HepG2 (cell line): ENCODE measurements at regions not wholly inside any gene's neighbourhood (a gene's known extent, or its start where the extent isn't known, plus 50 kb on each side); places are given as distances from the start of the nearest gene placed in this dataset.

Experiments
- POLR2AphosphoS5 ChIP-seq: IDR thresholded peaks from 2 replicates; pipeline ENCODE4 v1.6.1; 2012; ENCODE audit warnings: low read depth, low read length
- PRMT3 ChIP-seq: sonication (generic); formaldehyde crosslinking; IDR thresholded peaks from 2 replicates; pipeline ENCODE4 v1.8.1; 2022; ENCODE audit warnings: low read depth, mild to moderate bottlenecking, moderate library complexity, missing genetic modification reagents, borderline replicate concordance
- RFX5 ChIP-seq: IDR thresholded peaks from 2 replicates; pipeline ENCODE4 v1.6.1; 2011; ENCODE audit warnings: low read depth, low read length, improper control_type of control experiment
- SKIL ChIP-seq: sonication (generic); formaldehyde crosslinking; IDR thresholded peaks from 2 replicates; pipeline ENCODE4 v1.8.0; 2022; ENCODE audit warnings: missing genetic modification reagents, mild to moderate bottlenecking, moderate library complexity, borderline replicate concordance
- SP1 ChIP-seq, 2 experiments: fragments of 450-650 bp in 1 of 2; sonication (generic) in 1 of 2; formaldehyde crosslinking in 1 of 2; IDR thresholded peaks; 2 replicates each; pipeline versions ENCODE4 v1.4.0 to v1.6.1; 2016 to 2020; ENCODE audit warnings: missing genetic modification reagents in 1 of 2
- TF ChIP-seq, protein P1 (sequence below), 2 experiments: fragments of 450-650 bp in 1 of 2; sonication (generic) in 1 of 2; formaldehyde crosslinking in 1 of 2; IDR thresholded peaks; 2 replicates each; pipeline versions ENCODE4 v1.6.1 to v1.8.0; 2016 to 2022; ENCODE audit warnings: antibody characterized with exemption in 1 of 2, mild to moderate bottlenecking in 1 of 2, missing genetic modification reagents in 1 of 2

DNA sequence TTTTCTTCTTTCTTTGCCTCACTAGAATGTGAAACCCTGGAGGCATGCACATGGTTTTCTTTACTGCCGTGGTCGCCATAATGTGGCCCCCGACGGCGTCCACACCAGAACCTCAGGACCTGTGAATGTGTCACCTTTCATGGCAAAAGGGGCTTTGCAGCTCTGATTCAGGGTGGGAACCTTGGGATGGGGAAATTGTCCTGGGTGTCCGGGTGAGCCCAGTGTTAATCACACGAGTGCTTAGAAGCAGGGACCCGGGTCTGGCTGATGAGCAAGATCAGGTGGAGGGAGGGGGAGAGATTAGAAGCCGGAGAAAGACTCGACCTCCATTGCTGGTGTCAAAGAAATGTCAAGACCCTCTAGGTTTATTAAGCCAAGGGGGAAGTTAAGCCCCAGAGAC, 74.7 kb upstream of the SHISAL1 start:
- TF ChIP-seq, protein P1, sequence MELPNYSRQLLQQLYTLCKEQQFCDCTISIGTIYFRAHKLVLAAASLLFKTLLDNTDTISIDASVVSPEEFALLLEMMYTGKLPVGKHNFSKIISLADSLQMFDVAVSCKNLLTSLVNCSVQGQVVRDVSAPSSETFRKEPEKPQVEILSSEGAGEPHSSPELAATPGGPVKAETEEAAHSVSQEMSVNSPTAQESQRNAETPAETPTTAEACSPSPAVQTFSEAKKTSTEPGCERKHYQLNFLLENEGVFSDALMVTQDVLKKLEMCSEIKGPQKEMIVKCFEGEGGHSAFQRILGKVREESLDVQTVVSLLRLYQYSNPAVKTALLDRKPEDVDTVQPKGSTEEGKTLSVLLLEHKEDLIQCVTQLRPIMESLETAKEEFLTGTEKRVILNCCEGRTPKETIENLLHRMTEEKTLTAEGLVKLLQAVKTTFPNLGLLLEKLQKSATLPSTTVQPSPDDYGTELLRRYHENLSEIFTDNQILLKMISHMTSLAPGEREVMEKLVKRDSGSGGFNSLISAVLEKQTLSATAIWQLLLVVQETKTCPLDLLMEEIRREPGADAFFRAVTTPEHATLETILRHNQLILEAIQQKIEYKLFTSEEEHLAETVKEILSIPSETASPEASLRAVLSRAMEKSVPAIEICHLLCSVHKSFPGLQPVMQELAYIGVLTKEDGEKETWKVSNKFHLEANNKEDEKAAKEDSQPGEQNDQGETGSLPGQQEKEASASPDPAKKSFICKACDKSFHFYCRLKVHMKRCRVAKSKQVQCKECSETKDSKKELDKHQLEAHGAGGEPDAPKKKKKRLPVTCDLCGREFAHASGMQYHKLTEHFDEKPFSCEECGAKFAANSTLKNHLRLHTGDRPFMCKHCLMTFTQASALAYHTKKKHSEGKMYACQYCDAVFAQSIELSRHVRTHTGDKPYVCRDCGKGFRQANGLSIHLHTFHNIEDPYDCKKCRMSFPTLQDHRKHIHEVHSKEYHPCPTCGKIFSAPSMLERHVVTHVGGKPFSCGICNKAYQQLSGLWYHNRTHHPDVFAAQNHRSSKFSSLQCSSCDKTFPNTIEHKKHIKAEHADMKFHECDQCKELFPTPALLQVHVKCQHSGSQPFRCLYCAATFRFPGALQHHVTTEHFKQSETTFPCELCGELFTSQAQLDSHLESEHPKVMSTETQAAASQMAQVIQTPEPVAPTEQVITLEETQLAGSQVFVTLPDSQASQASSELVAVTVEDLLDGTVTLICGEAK (IDR thresholded peaks at IDR 0.05), result no peak
- TF ChIP-seq, protein P1 (CRISPR knock-in tag; IDR thresholded peaks at IDR 0.05), result no peak
- TF ChIP-seq RFX5 (no peak), POLR2AphosphoS5 (no peak), PRMT3 (no peak), SKIL (CRISPR knock-in tag) (no peak), SP1 (IDR thresholded peaks at IDR 0.05) (no peak), SP1 (CRISPR knock-in tag; IDR thresholded peaks at IDR 0.05) (no peak)
